NCI-H748 treated with DMSO at 0.1 percent for 48 hours (cell line): ENCODE measurements at regions not wholly inside any gene's neighbourhood (a gene's known extent, or its start where the extent isn't known, plus 50 kb on each side); places are given as distances from the start of the nearest gene placed in this dataset.
A peak's percentile ranks its signal among the peaks of the same experiment; 100 is the strongest.
"Not testable (repeated sequence)": the region's sequence is repeated elsewhere in the genome, so short reads cannot be mapped to it uniquely, and the experiment has no call there.

Source experiments
- DNase-seq: peaks from one replicate; lab custom pipeline; 2025; lab: John Stamatoyannopoulos, UW

DNA sequence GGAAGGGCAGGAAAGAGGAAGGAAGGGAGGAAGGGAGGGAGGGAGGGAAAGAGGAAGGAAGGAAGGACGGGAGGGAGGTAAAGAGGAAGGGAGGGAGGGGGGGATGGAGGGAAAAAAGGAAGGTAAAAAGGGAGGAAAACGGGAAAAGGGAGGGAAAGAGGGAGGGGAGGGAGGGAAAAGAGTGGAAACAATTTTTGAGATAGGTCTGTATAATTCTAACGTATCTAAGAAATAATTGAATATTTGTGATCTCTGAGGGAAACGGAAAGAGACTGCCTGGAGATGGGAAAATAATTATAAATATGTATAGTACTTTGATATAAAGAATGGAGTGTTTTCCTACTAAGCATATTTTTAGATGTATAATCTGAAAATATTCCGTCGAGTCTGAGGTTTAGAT lies 158.2 kb upstream of the FOXK1 start:
- no peak for DNase-seq

DNA sequence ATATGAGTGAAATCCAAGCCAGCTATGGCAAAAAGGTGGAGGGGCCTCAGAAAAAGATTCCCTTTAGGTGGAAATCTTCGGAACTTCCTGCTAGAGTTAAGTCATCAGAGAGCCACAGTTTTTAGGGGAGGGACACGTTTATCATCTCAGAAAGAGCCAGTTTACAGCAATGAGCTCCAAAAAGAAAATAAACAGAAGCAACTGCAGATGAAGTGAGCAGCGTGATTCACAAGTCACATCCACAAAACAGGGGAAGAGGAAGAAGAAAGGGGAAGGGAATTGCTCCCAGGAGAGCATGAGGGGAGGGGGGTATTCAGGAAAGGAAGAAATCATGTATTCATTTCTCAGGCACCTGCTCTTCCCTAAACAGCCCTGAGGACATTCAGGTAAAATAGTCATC lies 156.2 kb upstream of the FOXK1 start:
- no peak for DNase-seq

DNA sequence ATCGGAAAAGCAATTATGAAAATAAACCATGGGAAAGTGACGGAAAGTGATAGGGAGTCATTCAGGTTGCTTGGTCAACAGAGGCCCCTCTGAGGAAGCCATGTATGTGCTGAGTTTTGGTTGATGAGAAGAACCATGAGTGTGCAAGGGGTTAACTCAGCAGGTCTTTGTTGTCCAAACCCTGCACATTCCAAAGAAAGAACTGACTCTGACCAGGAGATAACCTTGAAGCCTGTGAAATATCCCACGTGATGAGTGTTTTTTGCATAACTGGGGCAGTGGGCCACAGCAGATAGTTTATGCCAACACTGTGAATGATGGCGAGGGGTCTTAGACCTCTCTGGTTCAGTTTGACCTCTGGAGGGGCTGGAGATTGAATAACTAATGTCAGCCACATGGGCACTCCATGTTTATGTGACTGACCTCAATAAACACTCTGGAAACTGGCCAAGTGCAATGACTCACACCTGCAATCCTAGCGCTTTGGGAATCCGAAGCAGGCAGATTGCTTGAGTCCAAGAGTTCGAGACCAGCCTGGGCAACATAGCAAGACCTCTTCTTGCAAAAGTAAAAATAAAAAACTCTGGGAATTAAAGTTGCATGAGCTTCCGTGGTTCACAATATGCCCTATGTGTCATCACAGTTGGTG lies 154.0 kb upstream of the FOXK1 start:
- DNase-seq: no peak

DNA sequence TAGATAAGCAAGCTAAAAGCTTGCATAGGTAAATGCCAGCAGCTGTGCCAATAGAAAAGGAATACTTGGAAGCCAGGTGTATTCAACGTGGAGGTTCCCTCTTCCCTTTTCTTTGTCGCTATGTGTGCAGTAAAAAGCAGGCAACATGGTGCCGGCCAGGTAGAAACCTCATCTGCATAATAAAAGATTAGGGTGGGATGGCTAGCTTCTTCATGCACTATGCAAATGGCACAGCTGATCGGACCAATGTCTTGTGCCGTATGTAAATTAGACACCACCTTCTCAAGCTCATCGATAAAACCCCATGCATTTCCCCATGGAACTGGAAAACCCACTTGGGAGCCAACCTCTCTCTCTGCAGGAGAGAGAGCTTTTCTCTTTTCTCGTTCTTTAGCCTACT lies 150.9 kb upstream of the FOXK1 start:
- no peak for DNase-seq

DNA sequence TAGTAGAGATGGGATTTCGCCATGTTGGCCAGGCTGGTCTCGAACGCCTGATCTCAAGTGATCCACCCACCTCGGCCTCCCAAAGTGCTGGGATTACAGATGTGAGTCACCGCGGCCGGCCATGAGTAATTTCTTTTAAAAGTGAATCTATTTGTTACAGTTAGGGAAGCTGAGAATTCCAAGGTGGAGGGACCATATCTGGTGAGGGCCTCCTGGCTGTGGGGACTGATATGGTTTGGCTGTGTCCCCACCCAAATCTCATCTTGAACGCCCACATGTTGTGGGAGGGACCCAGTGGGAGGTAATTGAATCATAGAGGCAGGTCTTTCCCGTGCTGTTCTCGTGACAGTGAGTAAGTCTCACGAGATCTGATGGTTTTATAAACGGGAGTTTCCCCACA lies 148.8 kb upstream of the FOXK1 start:
- not testable (repeated sequence) for DNase-seq

DNA sequence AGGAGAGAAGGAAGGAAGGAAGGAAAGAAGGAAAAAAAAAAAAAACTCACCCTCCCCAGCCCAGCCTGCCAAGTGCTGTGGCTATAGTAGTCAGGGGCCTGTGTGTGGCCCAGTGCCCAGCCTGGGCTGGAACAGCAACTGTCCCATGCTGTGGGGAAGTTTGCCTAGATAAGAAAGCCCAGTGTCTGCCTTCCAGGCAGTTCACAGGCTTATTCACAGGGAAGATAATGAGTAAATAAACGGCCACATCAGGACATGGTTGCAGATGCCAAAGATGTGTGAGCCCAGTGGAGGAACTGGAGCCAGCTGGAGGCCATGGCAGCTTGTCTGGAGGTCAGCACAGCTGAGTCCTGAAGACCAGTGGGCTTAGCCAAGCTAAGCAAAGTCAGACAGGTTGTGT lies 132.4 kb upstream of the FOXK1 start:
- no peak for DNase-seq

DNA sequence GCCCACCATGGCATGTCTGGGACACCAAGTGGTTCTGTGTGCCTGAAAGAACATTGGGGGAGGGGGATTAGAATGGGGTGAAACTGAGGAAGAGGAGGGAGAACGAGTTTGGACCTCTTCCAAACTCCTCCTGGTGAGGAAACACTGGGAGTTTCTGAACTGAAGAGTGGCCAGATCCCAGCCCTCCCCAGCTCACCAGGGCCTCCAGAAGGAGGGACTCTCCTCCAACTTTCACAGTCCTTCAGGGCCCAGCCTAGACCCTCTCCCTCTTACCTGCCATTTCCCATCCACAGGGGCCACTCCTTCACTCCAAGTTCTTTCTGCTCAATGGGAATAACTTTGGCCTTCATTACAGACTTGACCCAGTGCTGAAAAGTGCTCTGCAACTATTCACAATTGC lies 132.0 kb upstream of the FOXK1 start:
- DNase-seq: no peak

DNA sequence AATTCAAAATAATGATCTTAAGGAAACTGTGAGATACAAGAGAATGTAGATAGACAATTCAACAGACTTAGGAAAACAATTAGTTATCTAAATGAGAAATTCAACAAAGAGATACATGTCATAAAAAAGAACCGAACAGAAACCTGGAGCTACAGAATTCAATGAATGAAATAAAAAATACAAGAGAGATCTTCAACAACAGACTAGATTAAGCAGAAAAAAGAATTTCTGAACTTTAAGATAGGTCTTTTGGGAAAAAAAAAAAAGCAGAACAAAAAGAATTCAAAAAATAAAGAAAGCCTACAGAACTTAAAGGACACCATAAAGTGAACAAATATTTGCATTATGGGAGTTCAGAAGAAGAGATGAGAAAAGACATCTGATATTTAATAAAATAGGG lies 129.1 kb upstream of the FOXK1 start:
- no peak for DNase-seq

DNA sequence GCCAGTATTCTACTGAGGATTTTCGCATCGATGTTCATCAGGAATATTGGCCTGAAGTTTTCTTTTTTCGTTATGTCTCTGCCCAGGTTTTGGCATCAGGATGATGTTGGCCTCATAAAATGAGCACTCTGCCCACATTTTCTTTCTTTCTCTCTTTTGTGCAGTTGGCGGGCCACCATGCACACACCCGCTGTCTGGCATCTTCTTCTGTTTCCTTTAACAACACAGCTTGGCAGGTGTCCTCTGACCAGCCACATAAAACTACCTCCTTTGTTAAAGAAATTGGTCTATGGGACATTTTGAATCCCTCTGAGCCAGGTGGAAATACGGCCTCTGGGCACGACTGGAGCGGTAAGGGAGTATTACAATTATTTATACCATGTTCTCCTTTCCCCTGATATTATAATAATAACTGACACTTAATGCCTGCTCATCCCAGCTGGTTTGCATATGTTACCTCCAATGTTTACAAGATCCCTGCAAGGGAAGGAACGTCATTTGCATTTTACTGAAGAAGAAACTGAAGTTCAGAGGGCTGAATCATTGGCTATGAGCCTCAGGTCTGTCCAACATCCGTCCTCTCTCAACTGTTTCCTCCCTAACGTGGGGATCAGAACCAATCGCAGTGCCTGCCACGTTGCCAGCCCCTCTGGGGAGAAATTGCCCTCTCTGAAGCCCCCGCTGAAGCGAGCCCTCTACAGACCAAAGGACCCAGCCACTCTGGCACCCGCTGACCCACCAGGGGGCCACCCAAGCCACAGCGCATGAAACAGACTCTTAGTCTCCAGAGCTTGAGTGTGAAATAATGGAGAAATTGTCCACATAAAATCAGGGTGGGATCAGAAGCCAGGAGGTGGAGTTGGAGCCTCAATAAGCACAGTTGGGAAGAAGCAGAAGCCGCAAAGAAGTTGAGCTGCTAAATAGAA lies 125.0 kb upstream of the FOXK1 start:
- no peak for DNase-seq

DNA sequence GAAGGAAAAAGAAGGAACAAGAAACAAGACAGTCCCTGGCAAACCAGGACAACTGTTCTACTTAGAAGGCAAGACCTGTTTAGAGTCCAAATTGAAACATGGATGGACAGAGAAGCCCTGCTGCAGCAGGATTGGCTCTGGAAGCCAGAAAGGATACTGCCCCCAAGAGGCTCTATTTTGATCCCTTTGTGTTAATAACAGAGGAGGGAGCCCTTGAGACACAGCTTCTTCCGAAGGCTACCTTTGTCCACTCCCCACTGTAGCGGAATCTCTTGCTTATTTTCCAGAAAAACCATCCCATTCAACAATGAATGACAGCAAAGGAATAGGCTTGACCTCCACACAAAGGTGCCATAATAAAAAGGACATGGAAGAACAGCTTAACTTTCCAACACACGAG lies 120.3 kb upstream of the FOXK1 start:
- no peak for DNase-seq

DNA sequence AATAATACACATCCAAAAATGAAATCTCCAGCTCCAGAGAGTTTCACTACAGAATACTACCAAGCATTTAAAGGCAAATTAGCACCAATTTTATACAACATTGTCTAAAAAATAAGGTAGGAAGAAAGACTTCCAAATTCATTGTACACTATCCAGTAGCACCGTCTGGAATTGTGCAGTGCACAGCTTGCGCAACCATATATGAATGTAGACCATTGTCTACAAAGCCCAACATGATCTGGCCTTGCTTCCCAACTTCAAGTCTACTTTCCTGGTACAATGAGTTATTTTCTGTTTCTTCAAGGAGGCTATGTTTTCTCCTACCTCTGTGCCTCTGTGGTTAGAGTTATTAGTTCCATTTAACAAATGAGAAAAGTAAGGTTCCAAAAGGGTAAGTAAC lies 115.4 kb upstream of the FOXK1 start:
- no peak for DNase-seq

DNA sequence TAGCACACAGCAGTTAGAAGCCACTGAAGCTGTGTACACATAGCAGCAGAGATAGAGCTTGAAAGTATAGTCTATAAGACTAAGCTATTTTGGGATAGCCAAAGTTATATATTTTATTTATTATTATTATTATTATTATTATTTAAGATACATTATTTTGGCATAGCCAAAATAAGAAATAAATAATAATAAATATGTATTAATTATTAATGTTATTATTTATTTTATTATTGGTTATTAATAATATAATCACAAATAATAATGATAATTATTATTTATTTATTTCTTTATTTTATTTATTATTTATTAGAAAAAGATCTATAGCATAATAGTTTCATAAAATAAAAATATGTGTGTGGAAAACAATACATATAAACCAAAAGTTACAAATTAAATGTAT lies 107.2 kb upstream of the FOXK1 start:
- DNase-seq: no peak

DNA sequence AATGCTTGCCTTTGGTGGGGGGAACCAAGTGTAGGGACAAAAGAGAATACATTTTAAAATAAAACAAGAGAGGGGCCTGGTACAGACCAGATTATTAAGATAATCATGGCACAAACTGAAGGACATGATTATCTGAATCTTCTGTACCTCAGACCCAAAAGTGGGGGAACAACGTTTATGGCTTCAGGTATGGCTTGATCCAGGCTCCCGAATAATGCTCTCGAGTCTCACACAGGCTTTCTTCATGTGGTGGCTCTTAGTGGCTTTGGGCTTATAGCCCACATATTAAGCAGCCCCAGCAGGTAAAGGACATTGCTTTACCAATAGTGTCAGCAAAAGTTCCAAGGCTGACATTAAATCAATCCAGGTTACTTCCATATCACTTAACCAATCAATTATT lies 106.8 kb upstream of the FOXK1 start:
- no peak for DNase-seq

DNA sequence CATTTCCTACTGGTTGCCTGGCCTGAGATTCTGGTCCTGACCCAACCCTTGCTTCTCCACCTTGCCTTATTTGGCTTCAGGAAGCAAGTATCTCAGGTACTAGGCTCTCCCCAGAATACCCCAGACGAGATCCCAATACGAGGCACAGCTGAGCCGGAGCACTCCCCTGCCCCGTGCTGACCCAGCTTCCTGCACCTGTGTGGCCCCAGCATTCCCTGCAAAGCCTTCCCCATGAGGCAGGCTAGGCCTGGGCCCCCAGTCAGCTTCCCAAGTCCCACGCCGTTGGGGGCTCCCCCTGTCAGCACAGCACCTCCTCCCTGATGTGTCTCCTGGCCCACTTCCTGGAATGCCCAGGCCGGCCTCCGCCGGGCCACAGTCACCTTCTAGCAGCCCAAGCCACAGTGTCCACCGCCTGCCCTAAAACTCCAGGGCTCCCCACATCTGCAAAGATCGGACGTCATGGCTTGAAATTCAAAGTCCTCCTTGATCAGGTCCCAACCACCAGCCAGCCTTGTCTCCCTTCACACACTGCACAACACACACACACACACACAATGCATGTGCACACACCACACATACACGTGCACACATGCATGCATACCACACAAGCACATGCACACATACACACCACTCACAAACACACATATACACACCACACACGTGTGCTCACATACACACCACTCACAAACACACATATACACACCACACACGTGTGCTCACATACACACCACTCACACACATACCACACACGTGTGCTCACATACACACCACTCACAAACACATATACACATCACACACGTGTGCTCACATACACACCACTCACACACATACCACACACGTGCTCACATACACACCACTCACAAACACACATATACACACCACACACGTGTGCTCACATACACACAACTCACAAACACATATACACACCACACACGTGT lies 78.9 kb upstream of the FOXK1 start:
- DNase-seq: no peak

DNA sequence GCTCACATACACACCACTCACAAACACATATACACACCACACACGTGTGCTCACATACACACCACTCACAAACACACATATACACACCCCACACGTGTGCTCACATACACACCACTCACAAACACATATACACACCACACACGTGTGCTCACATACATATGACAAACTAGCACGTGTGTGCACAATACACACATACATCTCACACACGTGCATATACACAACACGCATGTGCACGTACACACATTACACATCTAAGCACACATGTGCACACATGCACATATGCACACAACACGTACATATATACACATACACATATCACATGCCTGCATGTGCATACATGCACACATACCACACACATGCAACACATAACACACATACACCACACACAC lies 78.3 kb upstream of the FOXK1 start:
- no peak for DNase-seq

DNA sequence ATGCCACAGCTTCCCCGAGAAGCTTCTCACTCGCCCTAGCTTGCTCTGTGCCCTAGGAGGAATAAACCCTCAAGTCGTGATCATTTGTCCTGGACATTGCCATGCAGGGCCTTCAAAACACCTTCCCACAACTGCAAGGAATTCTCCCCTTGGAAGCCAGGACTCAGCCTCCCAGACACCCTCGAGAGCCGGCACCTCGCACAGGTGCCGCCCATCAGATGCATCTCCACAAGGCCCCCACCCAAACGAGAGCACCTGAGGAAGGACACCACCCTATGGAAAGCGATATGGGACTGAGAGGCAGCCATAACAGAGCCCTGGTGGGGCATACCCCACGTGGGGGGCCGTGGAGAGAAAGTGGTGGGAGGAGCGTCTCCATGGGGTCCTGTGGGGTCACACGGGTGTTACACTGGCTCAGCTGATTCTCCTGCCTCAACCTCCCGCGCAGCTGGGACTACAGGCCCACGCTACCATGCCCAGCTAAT lies 77.6 kb upstream of the FOXK1 start:
- DNase-seq: no peak

DNA sequence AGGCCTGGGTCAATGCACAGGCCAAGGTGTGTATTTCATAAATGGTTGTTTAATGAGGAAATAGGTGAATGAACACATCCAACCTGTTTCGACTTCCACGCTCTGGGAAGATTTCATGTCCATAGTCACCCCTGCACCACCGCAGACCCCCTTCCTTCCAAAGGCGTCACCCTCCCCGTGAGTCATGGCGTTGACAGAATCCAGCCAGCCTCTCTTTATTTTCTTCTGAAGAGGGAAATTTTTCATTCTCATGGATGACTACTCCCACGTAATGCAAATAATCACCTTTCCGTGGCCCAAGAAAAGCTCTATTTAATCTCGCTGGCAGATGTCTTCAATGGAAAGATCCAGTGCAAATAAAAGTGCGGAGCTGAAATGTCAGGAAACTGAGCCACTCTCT lies 75.3 kb upstream of the FOXK1 start:
- no peak for DNase-seq

DNA sequence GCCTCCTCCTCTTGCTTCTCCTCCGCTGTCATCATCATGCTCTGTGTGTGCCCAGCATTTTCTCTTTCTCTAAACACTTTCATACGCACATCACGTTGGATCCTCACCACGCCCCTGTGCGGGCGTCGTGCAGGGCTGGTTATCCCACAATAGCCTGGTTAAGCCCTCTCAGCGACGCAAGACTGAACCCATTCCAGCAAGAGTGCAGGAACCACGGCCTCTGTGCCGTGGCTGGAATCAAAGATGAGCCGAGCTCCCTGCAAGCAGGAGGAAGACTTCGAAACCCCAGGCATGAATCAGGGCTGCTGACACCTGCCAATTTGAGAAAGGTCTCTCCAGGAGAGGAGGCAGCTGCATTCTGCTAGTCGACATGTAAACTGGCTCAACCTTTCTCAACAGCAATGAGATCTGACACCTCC lies 74.8 kb upstream of the FOXK1 start:
- DNase-seq: no peak

DNA sequence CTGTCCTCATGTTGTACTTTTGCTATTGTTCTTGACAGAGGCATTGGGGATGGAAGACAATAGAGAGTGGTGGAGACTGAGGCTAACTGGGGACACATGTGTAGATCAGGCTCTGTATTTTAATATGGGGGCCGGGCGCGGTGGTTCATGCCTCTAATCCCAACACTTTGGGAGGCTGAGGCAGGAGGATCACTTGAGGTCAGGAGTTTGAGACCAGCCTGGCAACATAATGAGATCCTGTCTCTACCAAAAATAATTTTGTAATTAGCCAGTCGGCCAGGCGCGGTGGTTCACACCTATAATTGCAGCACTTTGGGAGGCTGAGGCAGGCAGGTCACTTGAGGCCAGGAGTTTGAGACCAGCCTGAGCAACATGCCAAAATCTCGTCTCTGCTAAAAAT lies 72.5 kb upstream of the FOXK1 start:
- DNase-seq: not testable (repeated sequence)

DNA sequence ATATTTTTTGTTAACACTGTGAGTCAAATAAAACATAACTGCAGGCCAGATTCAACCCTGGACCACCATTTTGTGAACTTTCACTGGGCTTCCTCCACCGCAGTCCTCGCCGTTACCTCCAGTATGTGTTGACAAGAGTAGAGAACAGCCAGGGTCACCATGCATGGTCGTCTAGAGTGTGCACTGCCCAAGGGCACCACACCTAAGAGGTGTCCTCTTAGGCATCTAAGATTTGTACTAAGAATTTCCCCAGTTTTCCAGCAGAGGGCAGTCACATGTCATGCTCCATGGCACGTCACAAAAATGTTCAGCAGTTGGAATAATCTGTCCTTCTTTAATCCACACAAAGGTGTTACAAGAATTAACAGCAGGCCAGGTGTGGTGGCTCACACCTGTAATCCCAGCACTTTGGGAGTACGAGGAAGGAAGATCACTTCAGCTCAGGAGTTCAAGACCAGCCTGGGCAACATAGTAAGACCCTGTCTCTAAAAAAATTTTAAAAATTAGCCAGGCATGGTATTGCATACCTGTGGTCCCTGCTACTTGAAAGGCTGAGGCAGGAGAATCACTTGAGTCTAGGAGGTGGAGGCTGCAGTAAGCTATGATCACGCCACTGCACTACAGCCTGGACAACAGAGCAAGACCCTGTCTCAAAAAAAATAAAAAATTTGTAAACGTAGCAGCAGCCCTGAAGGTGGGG lies 71.2 kb upstream of the FOXK1 start:
- DNase-seq: peak; percentile 75

DNA sequence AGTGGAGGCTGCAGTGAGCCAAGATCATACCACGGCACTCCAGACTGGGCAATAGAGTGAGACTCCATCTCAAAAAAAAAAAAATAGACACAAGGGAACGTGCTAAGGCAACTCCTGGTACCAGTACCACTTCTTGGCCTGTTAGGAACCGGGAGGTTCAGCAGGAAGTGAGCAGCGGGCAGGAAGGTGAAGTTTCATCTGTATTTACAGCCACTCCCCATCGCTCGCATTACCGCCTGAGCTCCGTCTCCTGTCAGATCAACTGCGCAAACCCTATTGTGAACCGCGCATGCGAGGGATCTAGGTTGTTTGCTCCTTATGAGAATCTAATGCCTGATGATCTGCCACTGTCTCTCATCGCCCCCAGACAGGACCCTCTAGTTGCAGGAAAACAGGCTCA lies 69.9 kb upstream of the FOXK1 start:
- no peak for DNase-seq
